K562 (cell line): ENCODE measurements at regions not wholly inside any gene's neighbourhood (a gene's known extent, or its start where the extent isn't known, plus 50 kb on each side); places are given as distances from the start of the nearest gene placed in this dataset.

ENCODE experiments used
- ATAC-seq: fragments of 200-7000 bp; cut with Tn5 transposase; 3 replicates; pipeline ENCODE4 v1.9.1; 2020; ENCODE audit warnings: moderate library complexity
- BruUV-seq: library from RNA; stranded (reverse); fragments of 400-500 nt; replicated peaks from 2 replicates; lab custom pipeline; 2021; lab: Mats Ljungman, UMichigan
- CTCF ChIA-PET: fragments of 300-600 bp; formaldehyde crosslinking; extraction: SDS; loops from one replicate; lab custom pipeline; 2021; ENCODE audit warnings: low intra/inter-chr PET ratio; lab: Yijun Ruan, JAX
- POLR2A ChIA-PET: fragments of 300-600, 350-650 bp; sonication (Branson Sonifier 250); formaldehyde crosslinking; extraction: SDS; loops from one replicate; lab custom pipeline; 2021; ENCODE audit warnings: antibody characterized with exemption, inconsistent platforms; lab: Yijun Ruan, JAX
- DNase-seq, 4 experiments: peaks; one replicate each; pipeline versions ENCODE4 v3.0.0 to v3.0.0-alpha.2; 2011 to 2018; ENCODE audit warnings: low spot score in 3 of 4, mixed read lengths in 3 of 4; ENCODE audit errors: extremely low read depth in 1 of 4
- FAIRE-seq: peaks from 2 replicates; lab custom pipeline; 2011; peaks lifted over from hg19 to GRCh38; lab: Jason Lieb, UNC
- H2AFZ ChIP-seq: 2 replicates; pipeline ENCODE4 v1.6.0; 2011; ENCODE audit warnings: low read depth, low read length, control low read depth, inconsistent platforms
- H3K27ac ChIP-seq: fragments of 200-600 bp; 3 replicates; pipeline ENCODE4 v1.8.0; 2011; ENCODE audit warnings: low read depth, mild to moderate bottlenecking, control low read depth, inconsistent platforms, low read length, moderate library complexity, mixed read lengths; ENCODE audit errors: extremely low read depth
- H3K27me3 ChIP-seq, 2 experiments: fragments of 300-600 bp in 1 of 2; 2 replicates in 1 of 2; 3 replicates in 1 of 2; pipeline versions ENCODE4 v1.6.0 to v1.8.0; 2011; ENCODE audit warnings: inconsistent platforms in 2 of 2, low read length in 2 of 2, mild to moderate bottlenecking in 1 of 2, mixed read lengths in 1 of 2, moderate library complexity in 1 of 2; ENCODE audit not compliant: control insufficient read depth in 2 of 2, insufficient read depth in 2 of 2
- H3K36me3 ChIP-seq: fragments of 300-600 bp; 3 replicates; pipeline ENCODE4 v1.8.0; 2011; ENCODE audit warnings: mild to moderate bottlenecking, low read length, inconsistent platforms; ENCODE audit not compliant: control insufficient read depth, insufficient read depth
- H3K4me1 ChIP-seq, 2 experiments: fragments of 200-600 bp in 1 of 2; replicated peaks in 1 of 2; 2 replicates in 1 of 2; 3 replicates in 1 of 2; pipeline versions ENCODE4 v1.5.1 to v1.8.0; 2011; ENCODE audit warnings: inconsistent platforms in 2 of 2, low read length in 2 of 2, mild to moderate bottlenecking in 1 of 2, mixed read lengths in 1 of 2, moderate library complexity in 1 of 2; ENCODE audit not compliant: control insufficient read depth in 2 of 2, insufficient read depth in 2 of 2
- H3K4me2 ChIP-seq: 2 replicates; pipeline ENCODE4 v1.6.1; 2011; ENCODE audit warnings: low read length, control low read depth, inconsistent platforms, mixed read lengths; ENCODE audit not compliant: insufficient read depth
- H3K4me3 ChIP-seq: fragments of 200-600 bp; sonication (generic), shearing (Covaris generic); 2 replicates; pipeline ENCODE4 v1.5.1; 2016; ENCODE audit warnings: control low read depth, inconsistent platforms
- H3K79me2 ChIP-seq: fragments of 200-600 bp; 3 replicates; pipeline ENCODE4 v1.8.0; 2011; ENCODE audit warnings: low read length, inconsistent platforms; ENCODE audit not compliant: control insufficient read depth, insufficient read depth
- H3K9ac ChIP-seq, 2 experiments: 2 replicates each; pipeline versions ENCODE4 v1.6.0 to v1.6.1; 2011; ENCODE audit warnings: low read depth in 2 of 2, low read length in 2 of 2, control low read depth in 1 of 2, inconsistent platforms in 1 of 2, mild to moderate bottlenecking in 1 of 2, mixed read lengths in 1 of 2; ENCODE audit not compliant: insufficient read depth in 1 of 2
- H3K9me1 ChIP-seq: one replicate; pipeline ENCODE4 v1.6.0; 2011; ENCODE audit warnings: inconsistent platforms, mild to moderate bottlenecking, low read length, moderate library complexity; ENCODE audit not compliant: control insufficient read depth, insufficient read depth
- H3K9me3 ChIP-seq: replicated peaks from 2 replicates; pipeline ENCODE4 v1.5.1; 2011; ENCODE audit warnings: low read depth, low read length, inconsistent platforms; ENCODE audit not compliant: control insufficient read depth, insufficient read depth
- H4K20me1 ChIP-seq: replicated peaks from 2 replicates; pipeline ENCODE4 v1.6.1; 2011; ENCODE audit warnings: low read length, inconsistent platforms, mixed read lengths; ENCODE audit not compliant: control insufficient read depth, insufficient read depth
- ARID2 ChIP-seq: fragments of 450-650 bp; IDR thresholded peaks from 2 replicates; pipeline ENCODE4 v1.6.1; 2017; ENCODE audit warnings: antibody characterized with exemption, mild to moderate bottlenecking
- E2F8 ChIP-seq: fragments of 450-650 bp; IDR thresholded peaks from 2 replicates; pipeline ENCODE4 v1.7.1; 2018; ENCODE audit warnings: mild to moderate bottlenecking, low read depth; ENCODE audit not compliant: partially characterized antibody
- EP400 ChIP-seq: fragments of 450-650 bp; IDR thresholded peaks from 2 replicates; pipeline ENCODE4 v1.6.1; 2017; ENCODE audit warnings: antibody characterized with exemption, mild to moderate bottlenecking, moderate library complexity
- PCBP2 ChIP-seq: fragments of 200-400 bp; formaldehyde crosslinking; IDR thresholded peaks from 2 replicates; pipeline ENCODE4 v1.6.1; 2018; ENCODE audit warnings: low read length, low read depth, mild to moderate bottlenecking, moderate library complexity; ENCODE audit not compliant: poor library complexity, severe bottlenecking
- ZNF282 ChIP-seq: sonication (generic); formaldehyde crosslinking; IDR thresholded peaks from 2 replicates; pipeline ENCODE4 v1.8.1; 2023; ENCODE audit warnings: missing genetic modification reagents
- WGBS: fragments of 100-300 bp; shearing (Covaris generic); methylation state at CpG from one replicate; pipeline ENCODE4 v1.1.6; 2016; ENCODE audit warnings: low coverage, mixed read lengths; ENCODE audit not compliant: insufficient coverage; ENCODE audit errors: missing lambda C conversion rate; 5-methylcytosine and 5-hydroxymethylcytosine counted together
- in situ Hi-C: fragments of 300-500 bp; cut with MboI; formaldehyde crosslinking; loops from 4 replicates; pipeline ENCODE4 v1.15.0; 2018; ENCODE audit warnings: inconsistent platforms, mixed read lengths
- intact Hi-C: fragments of 100-400 bp; cut with micrococcal nuclease; formaldehyde crosslinking; loops from 2 replicates; pipeline ENCODE4 v1.14.2; 2022

GRCh38 chr16:85435700-85436099 lies 177.4 kb upstream of the GSE1 start:
- ATAC-seq (no peak), DNase-seq (no peak), FAIRE-seq (no peak)
- no TSS peak for BruUV-seq
- TF ChIP-seq ARID2 (no peak), PCBP2 (no peak), ZNF282 (no peak), E2F8 (no peak), EP400 (no peak)
- in situ Hi-C loops, result loop anchor here (5.0 kb wide), 1 partner anchor 333 kb away; no protein-coding TSS in a partner anchor
- Histone ChIP-seq H3K4me1 (peaks cover 26 to 64% of the 10 kb centered on the region in 2 experiments), H2AFZ (no peak overlapping the region), H3K9me1 (no peaks in the 10 kb centered on the region), H3K27ac (no peak overlapping the region), H3K79me2 (peaks cover 4% of the 10 kb centered on the region; the same call in 1 of the 3 replicates), H3K9me3 (no peaks in the 10 kb centered on the region), H3K27me3 (no peaks in the 10 kb centered on the region), H3K9ac (peak overlapping the region in 1 of 2 experiments; percentile 57; a peak in 2 of 4 replicates), H3K36me3 (no peaks in the 10 kb centered on the region), H3K4me3 (no peak overlapping the region), H3K4me2 (no peak overlapping the region), H4K20me1 (no peaks in the 10 kb centered on the region)
- intact Hi-C loops, result no loop called here
- ChIA-PET CTCF (no interaction called here), POLR2A (interaction anchor here (0.6 to 1.9 kb wide), 5 partner anchors 18 to 177 kb away, joined by 3 to 6 read pairs (median 4); partner anchors contain the start of gene GSE1)
- WGBS, result 75% methylated on average over 7 of the region's 7 CpGs
